HG02610 (cell line): ENCODE measurements at regions not wholly inside any gene's neighbourhood (a gene's known extent, or its start where the extent isn't known, plus 50 kb on each side); places are given as distances from the start of the nearest gene placed in this dataset.
"Not testable (repeated sequence)": the region's sequence is repeated elsewhere in the genome, so short reads cannot be mapped to it uniquely, and the experiment has no call there.

Source experiments
- ATAC-seq: cut with Tn5 transposase; IDR thresholded peaks from one replicate; pipeline ENCODE4 v1.9.1; 2021; ENCODE audit warnings: mild to moderate bottlenecking, moderate library complexity; ENCODE audit not compliant: unreplicated experiment

DNA sequence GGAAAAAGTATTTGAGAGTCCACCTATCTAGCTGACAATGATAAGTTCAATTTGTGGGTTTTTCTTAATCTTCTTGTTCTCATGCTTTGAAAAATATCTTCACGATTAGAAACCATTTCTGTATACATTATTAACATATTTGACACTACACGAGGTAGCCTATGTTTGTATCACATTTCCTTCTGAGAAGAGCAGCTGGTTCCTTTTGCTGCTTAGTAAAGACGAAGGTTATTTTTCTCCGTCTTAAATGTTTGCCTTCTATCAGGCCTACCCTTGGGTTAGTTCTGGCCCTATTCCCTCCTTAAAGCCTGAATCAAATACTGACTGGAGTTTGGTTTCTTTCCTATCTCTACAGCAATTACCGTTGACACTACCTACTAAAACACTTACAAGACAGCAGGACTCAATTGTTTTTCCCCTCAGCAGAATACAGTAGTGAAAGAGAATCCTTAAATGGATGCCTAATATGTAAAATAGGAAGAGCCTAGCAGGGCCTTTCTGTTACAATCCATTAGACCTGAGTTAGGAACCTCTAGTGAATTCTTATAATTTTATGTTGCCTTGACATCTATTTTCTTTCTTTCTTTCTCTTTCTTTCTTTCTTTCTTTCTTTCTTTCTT lies 790.4 kb downstream of the EPHA4 start:
- no peak for ATAC-seq

GRCh38 chr2:220782609-220783113 lies 789.4 kb downstream of the EPHA4 start:
- no peak for ATAC-seq

GRCh38 chr2:220783671-220784070 lies 788.4 kb downstream of the EPHA4 start:
- no peak for ATAC-seq

GRCh38 chr2:220785178-220785577 lies 786.9 kb downstream of the EPHA4 start:
- ATAC-seq = no peak

DNA sequence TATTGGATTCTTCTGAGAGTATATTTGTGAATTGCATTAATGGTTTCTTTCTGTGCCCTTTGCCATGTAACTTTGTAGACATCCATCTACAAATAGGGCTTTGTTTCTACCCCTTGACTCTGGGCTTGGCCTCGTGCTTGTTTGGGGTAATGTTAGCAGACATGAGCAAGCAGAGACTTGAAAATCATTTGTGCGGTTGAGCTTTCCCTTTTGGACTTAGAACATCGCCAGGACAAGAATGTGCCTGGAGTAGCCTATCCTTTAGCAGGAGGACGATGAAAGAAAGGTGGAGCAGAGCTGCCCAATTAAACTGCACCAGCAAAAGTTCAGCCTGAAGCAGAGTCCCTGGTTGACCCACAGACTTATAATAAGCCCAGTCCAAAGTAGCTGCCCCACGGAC lies 785.9 kb downstream of the EPHA4 start:
- ATAC-seq = no peak

GRCh38 chr2:220787251-220787650 lies 784.9 kb downstream of the EPHA4 start:
- no peak for ATAC-seq

DNA sequence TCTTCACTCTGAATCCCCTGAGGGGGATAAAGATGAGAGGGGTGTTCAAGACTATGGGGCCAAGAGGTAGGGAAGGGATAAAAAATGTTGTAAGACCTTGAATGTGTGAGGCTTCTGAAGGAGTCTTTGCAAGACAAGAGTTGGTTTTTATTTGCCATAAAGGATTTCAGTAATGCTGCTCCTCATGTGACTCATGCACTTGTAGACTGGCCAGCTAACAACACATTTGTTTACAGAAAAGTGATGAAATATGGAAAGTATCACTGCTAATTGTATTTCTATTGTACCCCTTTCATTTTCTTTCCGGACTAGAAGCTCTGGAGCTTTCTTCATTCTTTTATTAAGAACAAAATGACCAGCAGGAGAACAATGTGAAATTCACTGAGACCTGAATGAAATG lies 782.1 kb downstream of the EPHA4 start:
- ATAC-seq = no peak

DNA sequence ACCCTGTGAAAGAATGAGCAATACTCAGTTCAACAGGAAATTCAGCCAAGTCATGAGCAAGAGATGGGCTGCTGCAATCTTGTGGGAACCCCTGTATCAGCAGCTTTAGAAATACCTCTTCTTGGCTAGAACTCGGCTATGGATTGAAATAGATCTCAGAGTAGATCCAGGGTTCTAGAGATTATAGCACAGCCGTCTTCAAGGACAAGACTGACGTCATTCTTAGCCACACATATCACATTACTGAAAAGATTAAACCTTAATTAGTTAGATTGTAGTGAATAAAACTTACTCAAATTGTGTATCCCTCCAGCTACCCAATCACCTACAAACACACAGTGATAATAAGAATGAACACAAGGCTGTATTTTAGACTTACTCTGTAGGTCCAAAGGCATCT lies 776.4 kb downstream of the EPHA4 start:
- no peak for ATAC-seq

DNA sequence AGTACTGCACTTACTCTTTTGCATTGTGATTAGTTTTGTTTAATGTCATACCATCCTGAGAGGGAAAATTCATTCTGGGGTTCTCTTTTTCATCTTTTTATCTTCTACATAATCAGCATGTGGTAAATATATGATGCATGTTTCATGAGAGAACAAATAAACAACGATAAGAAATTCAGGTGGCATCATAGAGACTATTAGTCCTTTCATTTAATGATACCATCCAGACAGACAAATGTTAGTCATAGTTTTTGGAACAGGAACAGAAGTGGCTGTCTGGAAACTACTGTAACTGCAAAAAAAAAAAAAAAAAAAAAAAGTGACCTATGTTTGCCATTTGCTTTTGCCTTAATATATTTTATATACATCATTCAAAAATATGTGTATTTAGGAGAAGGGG lies 761.0 kb downstream of the EPHA4 start:
- ATAC-seq = no peak

GRCh38 chr2:220811952-220812570 lies 760.0 kb downstream of the EPHA4 start:
- no peak for ATAC-seq

GRCh38 chr2:220814441-220814840 lies 757.7 kb downstream of the EPHA4 start:
- ATAC-seq = no peak

- no peak for ATAC-seq
Observed at GRCh38 chr2:220815698-220816097, 756.4 kb downstream of the EPHA4 start.

GRCh38 chr2:220821683-220822082 lies 750.4 kb downstream of the EPHA4 start:
- no peak for ATAC-seq

DNA sequence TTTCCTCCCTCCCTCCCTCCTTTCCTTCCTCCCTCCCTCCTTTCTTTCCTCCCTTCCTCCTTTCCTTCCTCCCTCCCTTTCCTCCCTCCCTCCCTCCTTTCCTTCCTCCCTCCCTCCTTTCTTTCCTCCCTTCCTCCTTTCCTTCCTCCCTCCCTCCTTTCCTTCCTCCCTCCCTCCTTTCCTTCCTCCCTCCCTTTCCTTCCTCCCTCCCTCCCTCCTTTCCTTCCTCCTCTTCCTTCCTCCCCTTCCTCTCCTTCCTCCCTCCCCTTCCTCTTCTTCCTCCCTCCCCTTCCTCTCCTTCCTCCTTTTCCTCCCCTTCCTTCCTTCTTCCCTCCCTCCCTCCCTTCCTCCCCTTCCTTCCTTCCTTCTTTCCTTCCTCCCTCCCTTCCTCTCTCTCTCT lies 748.5 kb downstream of the EPHA4 start:
- not testable (repeated sequence) for ATAC-seq

DNA sequence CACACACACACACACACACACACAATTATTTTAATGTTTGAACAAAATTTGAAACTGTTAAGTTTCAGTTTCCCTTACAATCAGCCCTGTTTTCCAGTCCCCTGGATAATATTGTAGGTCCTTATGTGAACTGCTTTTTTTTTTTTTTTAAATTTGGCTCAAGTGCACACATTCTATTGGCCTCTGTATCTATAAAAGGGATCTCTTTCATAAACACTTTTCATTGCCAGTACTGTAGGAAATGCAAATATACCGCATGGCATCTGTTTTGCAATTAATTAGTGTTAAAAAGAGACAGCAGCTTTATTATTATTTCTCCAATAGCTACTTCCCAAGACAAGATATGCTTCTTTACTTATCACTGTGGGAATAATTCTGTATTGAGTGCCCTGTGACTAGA lies 738.7 kb downstream of the EPHA4 start:
- ATAC-seq = no peak

- no peak for ATAC-seq
Observed at GRCh38 chr2:220835583-220835982, 736.5 kb downstream of the EPHA4 start.

DNA sequence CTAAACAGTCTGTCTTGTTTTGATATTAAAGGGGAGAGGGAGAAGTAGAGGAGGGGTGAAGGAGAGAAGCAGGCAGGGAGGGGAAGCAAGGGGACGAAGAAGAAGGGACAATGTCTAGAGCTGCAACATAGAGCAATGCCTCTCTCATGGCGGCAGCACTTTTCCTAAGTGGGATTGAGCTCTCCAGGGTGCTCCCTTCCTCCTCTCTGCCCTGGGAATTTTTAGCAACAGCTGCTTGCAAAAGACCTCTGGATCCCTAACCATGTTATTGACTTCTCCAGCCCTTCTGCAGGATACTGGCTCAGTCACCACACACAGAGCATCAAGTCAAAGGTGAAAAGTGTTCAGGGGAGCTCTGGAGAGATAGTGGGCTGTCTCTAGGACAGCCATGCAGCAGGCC lies 734.9 kb downstream of the EPHA4 start:
- no peak for ATAC-seq

- ATAC-seq = no peak
Observed at GRCh38 chr2:220842901-220843665, 729.0 kb downstream of the EPHA4 start.

DNA sequence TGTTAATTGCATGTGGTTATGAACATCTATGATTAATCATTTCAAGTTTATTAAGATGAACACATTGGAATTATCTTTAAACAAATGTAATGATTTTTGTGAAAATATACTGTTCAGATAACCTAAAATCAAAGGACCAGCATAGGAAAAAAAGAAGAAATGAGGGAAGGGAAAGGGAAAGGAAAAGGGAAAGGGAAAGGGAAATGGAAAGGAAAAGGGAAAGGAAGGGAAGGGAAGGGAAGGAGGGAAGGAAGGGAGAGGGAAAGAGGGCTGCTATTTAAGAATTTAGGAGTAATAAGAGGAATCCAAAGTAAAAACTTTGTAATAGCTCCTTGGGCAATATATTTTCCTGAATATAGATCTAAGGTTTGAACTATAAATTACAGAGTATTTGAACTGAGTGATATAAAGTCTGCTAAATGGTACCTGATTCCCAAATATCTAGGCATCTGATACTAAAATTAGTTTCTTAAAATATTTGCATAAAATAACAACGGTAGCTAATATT lies 726.3 kb downstream of the EPHA4 start:
- ATAC-seq = no peak

- ATAC-seq = no peak
Observed at GRCh38 chr2:220847006-220847405, 725.1 kb downstream of the EPHA4 start.

- no peak for ATAC-seq
Observed at GRCh38 chr2:220847589-220847988, 724.5 kb downstream of the EPHA4 start.

GRCh38 chr2:220849433-220849832 lies 722.7 kb downstream of the EPHA4 start:
- ATAC-seq = no peak
